ENCODE measurements at regions not wholly inside any gene's neighbourhood (a gene's known extent, or its start where the extent isn't known, plus 50 kb on each side); places are given as distances from the start of the nearest gene placed in this dataset.

- Histone ChIP-seq H3K27me3 (ENCODE audit: control insufficient read depth, insufficient read depth, low read length) (no peaks in the 10 kb centered on the region), H3K4me1 (ENCODE audit: control insufficient read depth, insufficient read depth, low read length) (no peaks in the 10 kb centered on the region), H3K9me3 (ENCODE audit: control insufficient read depth, insufficient read depth, low read length) (no peaks in the 10 kb centered on the region), H3K4me3 (ENCODE audit: low read length) (no peak overlapping the region), H3K27ac (ENCODE audit: low read length) (no peak overlapping the region), H3K36me3 (ENCODE audit: control insufficient read depth, insufficient read depth, low read length) (no peaks in the 10 kb centered on the region)
- 93% methylated on average over 1 of the region's 1 CpG for WGBS (ENCODE audit: insufficient coverage)
- DNase-seq (no peak), ATAC-seq (no peak)
- no peak overlapping the region for H3K4me3 Mint-ChIP-seq
- H3K9me3 Mint-ChIP-seq = no peaks in the 10 kb centered on the region
- H3K36me3 Mint-ChIP-seq = no peaks in the 10 kb centered on the region
- no peak overlapping the region for H3K27ac Mint-ChIP-seq
- peaks cover 16 to 43% of the 10 kb centered on the region in 2 donors for H3K27me3 Mint-ChIP-seq (ENCODE audit: low read depth in 2 of 2)
- no peaks in the 10 kb centered on the region for H3K4me1 Mint-ChIP-seq
- intact Hi-C loops (cut with micrococcal nuclease) = no loop called here
- TF ChIP-seq CTCF (IDR thresholded peaks at IDR 0.05) = no peak
Measured at GRCh38 chr11:116309446-116309845, 463.3 kb downstream of the BUD13 start.

- Mint-ChIP-seq H3K36me3 (no peaks in the 10 kb centered on the region), H3K4me1 (no peaks in the 10 kb centered on the region), H3K27me3 (ENCODE audit: low read depth in 2 of 2) (peaks cover 3 to 11% of the 10 kb centered on the region in 2 donors), H3K27ac (no peak overlapping the region), H3K9me3 (no peaks in the 10 kb centered on the region), H3K4me3 (no peak overlapping the region)
- Histone ChIP-seq H3K36me3 (ENCODE audit: control insufficient read depth, insufficient read depth, low read length) (no peaks in the 10 kb centered on the region), H3K27ac (ENCODE audit: low read length) (no peak overlapping the region), H3K9me3 (ENCODE audit: control insufficient read depth, insufficient read depth, low read length) (no peaks in the 10 kb centered on the region), H3K4me1 (ENCODE audit: control insufficient read depth, insufficient read depth, low read length) (no peaks in the 10 kb centered on the region), H3K4me3 (ENCODE audit: low read length) (no peak overlapping the region), H3K27me3 (ENCODE audit: control insufficient read depth, insufficient read depth, low read length) (no peaks in the 10 kb centered on the region)
- intact Hi-C loops (cut with micrococcal nuclease) = no loop called here
- ATAC-seq (no peak), DNase-seq (no peak)
- no peak for TF ChIP-seq CTCF (IDR thresholded peaks at IDR 0.05)
- WGBS (ENCODE audit: insufficient coverage) = 100% methylated on average over 1 of the region's 1 CpG
Measured at GRCh38 chr11:116302756-116303155, 470.0 kb downstream of the BUD13 start.

- WGBS (ENCODE audit: insufficient coverage) = 88% methylated on average over 1 of the region's 1 CpG
- no peak for ATAC-seq
- Mint-ChIP-seq H3K4me3 (no peak overlapping the region), H3K36me3 (no peaks in the 10 kb centered on the region), H3K9me3 (no peaks in the 10 kb centered on the region), H3K27ac (no peak overlapping the region), H3K4me1 (no peaks in the 10 kb centered on the region), H3K27me3 (ENCODE audit: low read depth in 2 of 2) (peaks cover 3 to 11% of the 10 kb centered on the region in 2 donors)
- no peak for TF ChIP-seq CTCF (IDR thresholded peaks at IDR 0.05)
- Histone ChIP-seq H3K36me3 (ENCODE audit: control insufficient read depth, insufficient read depth, low read length) (no peaks in the 10 kb centered on the region), H3K4me3 (ENCODE audit: low read length) (no peak overlapping the region), H3K27ac (ENCODE audit: low read length) (no peak overlapping the region), H3K9me3 (ENCODE audit: control insufficient read depth, insufficient read depth, low read length) (no peaks in the 10 kb centered on the region), H3K4me1 (ENCODE audit: control insufficient read depth, insufficient read depth, low read length) (no peaks in the 10 kb centered on the region), H3K27me3 (ENCODE audit: control insufficient read depth, insufficient read depth, low read length) (no peaks in the 10 kb centered on the region)
- intact Hi-C loops (cut with micrococcal nuclease) = no loop called here
- no peak for DNase-seq
Measured at GRCh38 chr11:116301141-116301540, 471.6 kb downstream of the BUD13 start.

- H3K9me3 ChIP-seq (ENCODE audit: control insufficient read depth, insufficient read depth, low read length) = no peaks in the 10 kb centered on the region
- ATAC-seq = no peak
- Mint-ChIP-seq H3K36me3 (no peaks in the 10 kb centered on the region), H3K27ac (no peak overlapping the region), H3K9me3 (no peaks in the 10 kb centered on the region), H3K27me3 (ENCODE audit: low read depth in 2 of 2) (peaks cover 3 to 7% of the 10 kb centered on the region in 2 donors), H3K4me3 (no peak overlapping the region), H3K4me1 (no peaks in the 10 kb centered on the region)
- intact Hi-C loops (cut with micrococcal nuclease) = no loop called here
- H3K4me1 ChIP-seq (ENCODE audit: control insufficient read depth, insufficient read depth, low read length) = no peaks in the 10 kb centered on the region
- TF ChIP-seq CTCF (IDR thresholded peaks at IDR 0.05) = no peak
- no peaks in the 10 kb centered on the region for H3K27me3 ChIP-seq (ENCODE audit: control insufficient read depth, insufficient read depth, low read length)
- H3K36me3 ChIP-seq (ENCODE audit: control insufficient read depth, insufficient read depth, low read length) = no peaks in the 10 kb centered on the region
- WGBS (ENCODE audit: insufficient coverage) = no CpG with 5 or more reads among the region's 1 CpG
- no peak overlapping the region for H3K27ac ChIP-seq (ENCODE audit: low read length)
- no peak for DNase-seq
- no peak overlapping the region for H3K4me3 ChIP-seq (ENCODE audit: low read length)
Measured at GRCh38 chr11:116300232-116300631, 472.6 kb downstream of the BUD13 start.
